Activated CD4-positive, alpha-beta T cell treated with anti-CD3 and anti-CD28 coated beads for 36 hours (primary cell): ENCODE measurements at regions not wholly inside any gene's neighbourhood (a gene's known extent, or its start where the extent isn't known, plus 50 kb on each side); places are given as distances from the start of the nearest gene placed in this dataset.

ENCODE experiments used
- ATAC-seq: fragments of 200-7000 bp; cut with Tn5 transposase; one replicate; pipeline ENCODE4 v1.10.0; 2021; ENCODE audit warnings: mild to moderate bottlenecking, moderate library complexity
- CTCF ChIA-PET: fragments of 350-600 bp; sonication (Branson Sonifier 250); formaldehyde crosslinking; loops from one replicate; lab custom pipeline; 2021; ENCODE audit warnings: antibody characterized with exemption; lab: Charles Lee
- POLR2A ChIA-PET: fragments of 350-600 bp; sonication (Branson Sonifier 250); formaldehyde crosslinking; loops from one replicate; lab custom pipeline; 2021; ENCODE audit warnings: antibody characterized with exemption, inconsistent platforms; lab: Charles Lee
- DNase-seq: peaks from one replicate; pipeline ENCODE4 v3.0.0-alpha.2; 2020
- H3K27ac Mint-ChIP-seq: one replicate; pipeline ENCODE4 v1.8.0; 2021; ENCODE audit warnings: mixed read lengths
- H3K27me3 Mint-ChIP-seq: one replicate; pipeline ENCODE4 v1.8.0; 2021; ENCODE audit warnings: mixed read lengths
- H3K36me3 Mint-ChIP-seq: one replicate; pipeline ENCODE4 v1.8.0; 2021; ENCODE audit warnings: low read depth, mixed read lengths
- H3K4me1 Mint-ChIP-seq: one replicate; pipeline ENCODE4 v1.8.0; 2021; ENCODE audit warnings: mixed read lengths
- H3K4me3 Mint-ChIP-seq: one replicate; pipeline ENCODE4 v1.8.0; 2021; ENCODE audit warnings: mild to moderate bottlenecking, moderate library complexity, mixed read lengths
- H3K9me3 Mint-ChIP-seq: one replicate; pipeline ENCODE4 v1.8.0; 2021; ENCODE audit warnings: low read depth, mixed read lengths
- intact Hi-C, 2 experiments: fragments of 100-400 bp; cut with DNase I in 1 of 2; cut with micrococcal nuclease in 1 of 2; formaldehyde crosslinking; loops; one replicate each; pipeline versions ENCODE4 v1.14.2 to v1.15.1; 2022 to 2024; cut with DNase I, micrococcal nuclease

- Mint-ChIP-seq H3K4me3 (no peak overlapping the region), H3K4me1 (peaks cover 18% of the 10 kb centered on the region), H3K27ac (no peak overlapping the region), H3K36me3 (no peaks in the 10 kb centered on the region), H3K9me3 (no peaks in the 10 kb centered on the region), H3K27me3 (no peaks in the 10 kb centered on the region)
- ChIA-PET POLR2A (no interaction called here), CTCF (interaction anchor here (0.6 kb wide), 1 partner anchor 271 kb away, joined by 3 read pairs; no protein-coding TSS in a partner anchor)
- DNase-seq (no peak), ATAC-seq (no peak)
- intact Hi-C loops, result no loop called here
These were observed 66.3 kb upstream of the CD93 start for GRCh38 chr20:23152308-23152892.

GRCh38 chr20:23151885-23152284, 65.8 kb upstream of the CD93 start:
- H3K27ac Mint-ChIP-seq, result no peak overlapping the region

GRCh38 chr20:23151008-23151703, 65.0 kb upstream of the CD93 start:
- H3K27me3 Mint-ChIP-seq, result peaks cover 2% of the 10 kb centered on the region
- peaks cover 23% of the 10 kb centered on the region for H3K4me1 Mint-ChIP-seq
- ChIA-PET POLR2A (no interaction called here), CTCF (no interaction called here)
- no peaks in the 10 kb centered on the region for H3K9me3 Mint-ChIP-seq
- H3K4me3 Mint-ChIP-seq, result no peak overlapping the region
- H3K27ac Mint-ChIP-seq, result no peak overlapping the region
- no peaks in the 10 kb centered on the region for H3K36me3 Mint-ChIP-seq
- DNase-seq (no peak), ATAC-seq (no peak)
- intact Hi-C loops, result no loop called here

More at GRCh38 chr20:23151885-23152284, 65.8 kb upstream of the CD93 start:
- ATAC-seq (no peak), DNase-seq (no peak)
- Mint-ChIP-seq H3K27me3 (no peaks in the 10 kb centered on the region), H3K36me3 (no peaks in the 10 kb centered on the region), H3K4me3 (no peak overlapping the region), H3K9me3 (no peaks in the 10 kb centered on the region), H3K4me1 (peaks cover 23% of the 10 kb centered on the region)
- ChIA-PET CTCF (no interaction called here), POLR2A (no interaction called here)
- intact Hi-C loops, result no loop called here

- peaks cover 23% of the 10 kb centered on the region for H3K4me1 Mint-ChIP-seq
- ChIA-PET CTCF (interaction anchor here (0.7 kb wide), 1 partner anchor 390 kb away, joined by 3 read pairs; no protein-coding TSS in a partner anchor), POLR2A (no interaction called here)
- no peaks in the 10 kb centered on the region for H3K36me3 Mint-ChIP-seq
- no peak for DNase-seq
- peak overlapping the region; percentile 2 for H3K27ac Mint-ChIP-seq
- no peak for ATAC-seq
- H3K9me3 Mint-ChIP-seq, result no peaks in the 10 kb centered on the region
- intact Hi-C loops, result no loop called here
- no peak overlapping the region for H3K4me3 Mint-ChIP-seq
- peaks cover 3% of the 10 kb centered on the region for H3K27me3 Mint-ChIP-seq
These were observed 64.3 kb upstream of the CD93 start for GRCh38 chr20:23150304-23151007.

GRCh38 chr20:23149623-23150279, 63.6 kb upstream of the CD93 start:
- peaks cover 23% of the 10 kb centered on the region for H3K4me1 Mint-ChIP-seq
- intact Hi-C loops, result loop anchor here (5.0 to 10.0 kb wide), 5 partner anchors 62 to 348 kb away; partner anchors contain the start of genes NXT1 (in 2 of the 2), CD93 (in 1 of the 2) and NAPB (in 1 of the 2)
- ChIA-PET CTCF (interaction anchor here (0.7 kb wide), 1 partner anchor 390 kb away, joined by 3 read pairs; no protein-coding TSS in a partner anchor), POLR2A (no interaction called here)
- ATAC-seq (no peak), DNase-seq (no peak)
- no peak overlapping the region for H3K27ac Mint-ChIP-seq
- H3K9me3 Mint-ChIP-seq, result no peaks in the 10 kb centered on the region
- H3K36me3 Mint-ChIP-seq, result no peaks in the 10 kb centered on the region
- peaks cover 8% of the 10 kb centered on the region for H3K27me3 Mint-ChIP-seq
- H3K4me3 Mint-ChIP-seq, result no peak overlapping the region

- H3K36me3 Mint-ChIP-seq, result no peaks in the 10 kb centered on the region
- POLR2A ChIA-PET, result no interaction called here
- ATAC-seq (no peak), DNase-seq (no peak)
- H3K4me3 Mint-ChIP-seq, result no peak overlapping the region
- no peaks in the 10 kb centered on the region for H3K9me3 Mint-ChIP-seq
- peaks cover 8% of the 10 kb centered on the region for H3K27me3 Mint-ChIP-seq
- peaks cover 23% of the 10 kb centered on the region for H3K4me1 Mint-ChIP-seq
- intact Hi-C loops, result loop anchor here (5.0 to 10.0 kb wide), 5 partner anchors 62 to 348 kb away; partner anchors contain the start of genes NXT1 (in 2 of the 2), CD93 (in 1 of the 2) and NAPB (in 1 of the 2)
- CTCF ChIA-PET, result no interaction called here
- H3K27ac Mint-ChIP-seq, result no peak overlapping the region
These were observed 62.8 kb upstream of the CD93 start for GRCh38 chr20:23148731-23149570.

- POLR2A ChIA-PET, result no interaction called here
- intact Hi-C loops, result loop anchor here (5.0 to 10.0 kb wide), 5 partner anchors 61 to 349 kb away; partner anchors contain the start of genes NXT1 (in 2 of the 2), CD93 (in 1 of the 2) and NAPB (in 1 of the 2)
- H3K27ac Mint-ChIP-seq, result peak overlapping the region; percentile 88
- H3K27me3 Mint-ChIP-seq, result peaks cover 8% of the 10 kb centered on the region
- no peaks in the 10 kb centered on the region for H3K36me3 Mint-ChIP-seq
- H3K9me3 Mint-ChIP-seq, result no peaks in the 10 kb centered on the region
- H3K4me1 Mint-ChIP-seq, result peaks cover 29% of the 10 kb centered on the region
- no peak overlapping the region for H3K4me3 Mint-ChIP-seq
- peak; percentile 76 for DNase-seq
- CTCF ChIA-PET, result no interaction called here
- ATAC-seq, result peak; percentile 93
These were observed 62.0 kb upstream of the CD93 start for GRCh38 chr20:23147964-23148730.

- no peaks in the 10 kb centered on the region for H3K36me3 Mint-ChIP-seq
- H3K4me3 Mint-ChIP-seq, result no peak overlapping the region
- DNase-seq (no peak), ATAC-seq (no peak)
- no peaks in the 10 kb centered on the region for H3K9me3 Mint-ChIP-seq
- POLR2A ChIA-PET, result no interaction called here
- H3K4me1 Mint-ChIP-seq, result peaks cover 34% of the 10 kb centered on the region
- CTCF ChIA-PET, result no interaction called here
- H3K27ac Mint-ChIP-seq, result no peak overlapping the region
- H3K27me3 Mint-ChIP-seq, result peaks cover 8% of the 10 kb centered on the region
- intact Hi-C loops, result loop anchor here (5.0 to 10.0 kb wide), 5 partner anchors 60 to 350 kb away; partner anchors contain the start of genes NXT1 (in 2 of the 2), CD93 (in 1 of the 2) and NAPB (in 1 of the 2)
These were observed 61.5 kb upstream of the CD93 start for GRCh38 chr20:23147647-23147963.

GRCh38 chr20:23146857-23147637, 60.9 kb upstream of the CD93 start:
- intact Hi-C loops, result loop anchor here (5.0 to 10.0 kb wide), 5 partner anchors 60 to 350 kb away; partner anchors contain the start of genes NXT1 (in 2 of the 2), CD93 (in 1 of the 2) and NAPB (in 1 of the 2)
- POLR2A ChIA-PET, result no interaction called here
- Mint-ChIP-seq H3K4me3 (no peak overlapping the region), H3K36me3 (no peaks in the 10 kb centered on the region), H3K9me3 (no peaks in the 10 kb centered on the region), H3K27ac (no peak overlapping the region), H3K27me3 (peaks cover 8% of the 10 kb centered on the region), H3K4me1 (peaks cover 38% of the 10 kb centered on the region)
- CTCF ChIA-PET, result no interaction called here
- DNase-seq, result no peak
- no peak for ATAC-seq
